GM18502 (cell line): ENCODE measurements at regions not wholly inside any gene's neighbourhood (a gene's known extent, or its start where the extent isn't known, plus 50 kb on each side); places are given as distances from the start of the nearest gene placed in this dataset.

Experiments
- ATAC-seq: cut with Tn5 transposase; IDR thresholded peaks from one replicate; pipeline ENCODE4 v1.9.1; 2021; ENCODE audit warnings: mild to moderate bottlenecking; ENCODE audit not compliant: unreplicated experiment, poor library complexity

GRCh38 chr3:150179330-150179729, 208.6 kb upstream of the PFN2 start:
- ATAC-seq = no peak

DNA sequence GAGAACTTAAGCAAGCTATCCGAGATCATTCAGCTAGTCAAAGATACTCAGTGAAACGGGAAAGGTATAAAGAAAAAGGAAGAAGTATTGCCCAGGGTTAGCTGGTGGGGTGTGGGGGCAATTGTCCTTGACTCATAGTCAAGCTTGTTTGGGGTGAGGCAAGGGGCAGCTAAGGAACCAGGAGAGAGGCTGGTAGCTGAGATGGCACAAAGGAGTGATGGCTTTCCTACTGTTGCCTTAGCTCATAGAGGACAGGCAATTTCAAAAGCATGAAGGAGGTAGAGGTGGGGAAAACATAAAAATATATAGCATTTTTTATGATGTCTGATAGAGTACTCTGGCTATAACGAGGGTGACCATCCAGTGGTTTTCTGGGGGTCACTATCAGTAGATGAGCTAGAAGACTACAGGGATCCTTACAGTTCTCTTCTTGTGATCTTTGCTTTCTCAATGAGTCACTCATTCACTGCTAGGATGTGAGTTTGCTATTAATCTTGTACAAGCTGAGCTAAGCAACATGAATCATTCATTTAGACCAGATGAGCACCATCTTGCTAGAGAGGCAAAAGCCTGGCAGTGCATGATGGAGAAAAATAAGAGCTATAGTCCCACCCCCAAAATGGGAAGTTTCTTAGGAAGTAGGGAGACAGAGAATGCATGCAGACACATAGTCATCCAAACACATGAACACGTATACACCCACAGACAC, 207.1 kb upstream of the PFN2 start:
- ATAC-seq = no peak

DNA sequence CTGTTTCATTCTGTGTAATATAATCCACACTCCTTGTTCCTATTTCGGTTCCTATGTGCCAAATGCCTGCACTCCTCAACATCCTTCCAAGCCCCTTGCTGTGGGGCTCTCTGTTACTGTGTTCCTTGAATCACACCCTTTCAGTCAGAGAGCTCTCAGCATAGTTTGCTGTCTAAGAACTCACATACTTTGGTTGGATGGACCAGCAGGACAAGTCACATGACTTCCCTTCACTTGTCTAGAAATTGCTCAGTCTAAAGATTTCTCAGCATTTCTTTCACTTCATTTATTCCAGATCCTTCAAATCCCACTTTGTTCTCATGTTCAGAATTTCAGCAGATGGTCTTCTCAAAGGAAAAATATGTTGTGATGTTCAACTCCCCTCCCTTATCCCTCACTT, 203.5 kb upstream of the PFN2 start:
- no peak for ATAC-seq

DNA sequence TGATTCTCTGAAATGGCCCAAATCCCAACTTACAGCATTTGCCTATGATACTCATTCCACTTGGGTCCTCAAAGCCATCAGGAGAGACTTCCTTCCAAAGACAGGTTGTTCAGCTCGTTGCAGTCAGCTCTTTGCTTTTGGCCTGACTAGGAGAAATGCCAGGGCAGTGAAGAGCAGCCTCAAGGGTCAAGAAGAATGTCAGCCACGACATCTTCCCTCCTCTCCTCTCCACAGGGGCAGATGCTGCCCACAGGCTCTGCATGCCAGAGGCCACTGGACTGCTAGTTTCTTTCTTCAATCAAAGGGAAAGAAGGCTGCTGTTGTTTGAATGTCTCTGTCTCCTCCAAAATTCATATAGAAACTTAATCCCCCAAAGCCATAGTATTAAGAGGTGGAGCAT, 201.7 kb upstream of the PFN2 start:
- no peak for ATAC-seq

DNA sequence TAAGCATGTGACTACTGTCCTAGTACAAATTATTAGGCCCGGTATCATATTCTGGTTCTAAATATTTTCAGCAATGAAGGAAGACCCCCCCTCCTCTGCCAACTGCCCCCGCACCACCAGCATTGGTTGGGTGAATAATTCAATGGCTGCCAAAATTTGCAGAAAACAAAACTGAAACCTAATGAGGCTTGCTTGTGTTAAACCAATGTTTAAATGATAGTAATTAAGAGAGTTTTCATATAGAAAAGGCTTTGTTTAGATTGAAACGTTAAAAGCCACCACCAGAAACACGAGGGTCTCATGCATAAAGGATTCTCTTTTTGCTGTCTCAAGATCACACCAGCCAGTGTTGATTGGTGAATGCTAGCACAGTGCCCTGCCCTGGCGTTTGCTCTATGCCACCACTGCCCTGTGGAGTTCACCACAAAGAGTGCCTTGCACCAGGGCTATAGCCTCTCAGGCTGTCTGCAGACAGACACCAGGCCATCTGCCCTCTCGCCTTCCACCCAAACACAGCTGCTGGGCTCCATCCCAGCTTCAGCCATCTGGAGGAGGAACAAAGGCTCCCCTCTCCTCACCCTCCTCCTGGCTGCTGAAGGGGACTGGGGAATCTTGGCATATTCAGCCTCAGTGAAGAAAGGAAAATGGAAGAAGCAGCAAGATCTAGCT, 200.3 kb upstream of the PFN2 start:
- no peak for ATAC-seq

DNA sequence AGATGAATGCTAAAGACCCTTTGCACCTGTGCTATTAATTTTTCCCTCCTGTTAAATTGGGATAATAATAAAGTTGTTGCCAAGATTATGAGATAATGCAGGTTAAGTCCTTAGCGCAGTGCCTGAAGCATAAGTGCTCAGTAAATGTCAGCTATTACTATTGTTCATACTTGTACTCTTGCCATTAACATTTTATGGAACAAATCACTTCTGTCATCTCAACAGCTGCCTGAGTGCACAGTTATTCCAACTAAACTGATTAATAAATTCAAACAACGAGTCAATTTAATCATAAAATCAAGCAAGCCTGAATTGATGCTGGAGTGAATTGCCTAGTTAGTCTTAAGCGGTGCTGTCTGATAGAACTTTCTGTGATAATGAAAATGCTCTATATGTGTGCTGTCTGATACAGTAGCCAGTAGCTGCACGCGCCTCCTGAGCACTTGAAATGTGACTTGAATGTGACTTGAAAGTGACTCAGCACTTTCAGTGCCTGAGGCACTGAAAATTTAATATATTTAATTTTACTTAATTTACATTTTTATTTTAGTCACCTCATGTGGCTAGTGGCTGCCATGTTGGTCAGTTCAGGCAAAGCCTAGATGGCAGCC, 198.7 kb upstream of the PFN2 start:
- ATAC-seq = no peak

DNA sequence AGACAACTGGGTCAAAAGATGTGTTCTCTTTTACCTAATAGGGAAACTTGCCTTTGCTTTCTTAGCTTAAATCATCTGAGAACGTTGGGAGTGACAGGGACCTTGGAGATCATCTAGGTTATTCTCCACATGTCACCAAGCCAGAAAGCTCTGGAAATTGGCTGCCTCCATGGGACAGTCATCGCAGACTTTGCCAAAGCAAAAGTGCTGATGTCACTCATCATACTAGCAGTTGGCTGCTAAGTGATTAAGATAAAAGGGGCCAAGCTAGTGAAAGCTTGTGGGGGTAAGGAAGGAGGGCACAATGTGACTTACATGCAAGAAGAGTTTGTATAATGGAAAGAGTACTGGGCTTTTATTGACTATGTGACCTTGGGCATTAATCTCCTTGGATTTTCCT, 198.0 kb upstream of the PFN2 start:
- ATAC-seq = no peak

GRCh38 chr3:150165396-150166094, 194.8 kb upstream of the PFN2 start:
- no peak for ATAC-seq

- ATAC-seq = no peak
These were observed 190.3 kb upstream of the PFN2 start for GRCh38 chr3:150161011-150161410.

GRCh38 chr3:150158943-150159625, 188.4 kb upstream of the PFN2 start:
- ATAC-seq = no peak

GRCh38 chr3:150152567-150152966, 181.9 kb upstream of the PFN2 start:
- no peak for ATAC-seq

DNA sequence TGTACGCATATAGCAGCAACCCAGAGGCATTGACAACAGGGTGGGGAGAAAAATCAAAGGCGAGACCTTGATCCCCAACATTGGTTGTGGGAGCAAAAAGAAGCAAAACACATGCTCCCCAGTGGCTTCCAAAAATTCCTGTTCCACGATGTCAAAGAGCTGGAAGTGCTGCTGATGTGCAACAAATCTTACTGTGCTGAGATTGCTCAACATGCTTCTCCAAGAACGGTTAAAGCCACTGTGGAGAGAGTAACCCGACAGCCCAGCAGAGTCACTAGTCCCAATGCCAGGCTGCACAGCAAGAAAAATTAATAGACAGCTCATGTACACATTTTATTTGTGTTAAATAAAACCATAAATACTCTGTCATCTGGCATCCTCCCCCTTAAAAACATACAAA, 179.9 kb upstream of the PFN2 start:
- no peak for ATAC-seq

GRCh38 chr3:150149651-150150051, 179.0 kb upstream of the PFN2 start:
- ATAC-seq = no peak

DNA sequence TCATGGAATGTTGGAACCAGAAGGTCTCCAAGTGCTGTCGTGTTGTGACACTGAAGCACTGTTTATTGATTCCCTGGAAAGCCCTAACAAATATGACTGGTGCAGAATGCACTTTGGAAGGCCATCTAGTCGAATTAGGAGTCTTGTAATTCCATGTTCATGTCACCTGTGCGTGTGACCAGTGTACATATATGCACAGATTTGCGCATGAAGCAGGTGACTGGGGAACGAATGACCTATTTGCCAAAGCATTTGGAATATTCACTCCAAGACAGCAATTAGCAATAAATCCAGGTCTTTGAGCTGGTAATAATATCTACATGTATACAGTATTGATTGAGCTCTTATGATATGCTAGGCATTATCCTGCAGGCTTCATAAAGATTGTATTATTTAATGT, 177.5 kb upstream of the PFN2 start:
- no peak for ATAC-seq

DNA sequence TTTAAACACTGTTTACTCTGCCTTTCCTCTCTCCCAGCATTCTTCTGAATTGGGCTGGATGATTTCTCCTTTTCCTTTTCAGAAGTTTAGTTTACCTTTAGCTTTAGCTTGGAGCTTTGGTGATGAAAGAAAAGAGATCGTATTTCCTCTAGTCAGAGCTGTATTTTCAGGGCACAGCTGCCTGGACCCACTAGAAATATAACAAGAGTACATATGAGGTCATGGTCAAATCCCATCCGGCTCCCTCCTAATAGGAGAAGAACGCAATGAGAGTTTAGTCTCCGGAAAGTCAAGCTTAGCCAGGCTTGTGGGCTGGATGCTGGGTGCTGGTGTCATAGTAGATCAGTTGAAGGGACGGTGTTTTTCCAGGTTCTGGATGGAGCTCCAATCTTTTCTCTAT, 177.1 kb upstream of the PFN2 start:
- ATAC-seq = no peak

- ATAC-seq = peak; percentile 48
These were observed 176.5 kb upstream of the PFN2 start for GRCh38 chr3:150146991-150147761.

GRCh38 chr3:150145659-150146058, 175.0 kb upstream of the PFN2 start:
- ATAC-seq = no peak

DNA sequence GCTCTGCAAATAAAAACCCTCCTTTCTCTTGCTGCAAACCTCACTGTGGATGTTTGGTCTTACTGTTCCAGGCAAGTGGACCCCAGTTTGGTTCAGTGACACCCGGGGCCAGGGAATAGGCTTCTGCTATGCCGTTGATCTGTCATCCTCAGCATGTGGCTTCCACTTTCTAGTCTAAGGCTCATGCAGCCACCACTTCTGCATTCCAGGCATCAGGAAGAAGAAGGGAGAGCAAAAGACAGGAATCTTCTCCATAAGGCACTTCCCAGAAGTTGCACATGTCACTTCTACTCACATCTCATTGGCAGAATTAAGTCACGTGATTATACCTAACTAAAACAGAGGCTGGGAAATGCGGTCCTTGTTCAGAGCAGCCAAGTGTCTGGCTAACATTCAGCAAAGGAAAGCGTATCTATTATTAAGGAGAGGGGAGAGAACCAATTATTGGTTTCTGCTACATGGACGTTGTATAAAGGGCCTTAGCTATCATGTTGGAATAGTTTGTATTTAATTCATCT, 173.6 kb upstream of the PFN2 start:
- ATAC-seq = no peak

DNA sequence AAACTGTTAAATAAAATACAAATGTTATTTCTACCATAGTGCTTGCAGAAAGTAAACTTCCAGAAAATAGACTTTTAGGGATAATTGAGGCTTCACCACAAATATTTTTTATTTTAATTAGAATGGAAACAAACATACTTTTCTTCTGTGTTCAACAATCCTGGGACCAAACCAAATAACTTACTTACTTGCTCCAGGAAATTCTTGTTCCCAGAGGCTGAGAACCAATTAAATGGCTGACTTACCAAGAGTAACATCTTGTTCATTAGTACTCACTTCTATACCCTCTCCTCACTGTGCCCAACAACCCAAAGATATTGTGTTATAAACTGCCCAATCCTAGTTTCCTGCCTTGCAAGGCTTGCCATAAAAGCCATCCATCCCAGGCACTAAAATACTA, 172.2 kb upstream of the PFN2 start:
- ATAC-seq = no peak
